Fibroblast of skin of left biceps (primary cell): ENCODE measurements at regions not wholly inside any gene's neighbourhood (a gene's known extent, or its start where the extent isn't known, plus 50 kb on each side); places are given as distances from the start of the nearest gene placed in this dataset.

Experiments
- DNase-seq, 2 experiments: peaks; one replicate each; pipeline ENCODE4 v3.0.0-alpha.2; 2013; ENCODE audit warnings: low read depth in 2 of 2

GRCh38 chr1:14524826-14525636 lies 73.5 kb upstream of the KAZN start:
- DNase-seq = no peak

DNA sequence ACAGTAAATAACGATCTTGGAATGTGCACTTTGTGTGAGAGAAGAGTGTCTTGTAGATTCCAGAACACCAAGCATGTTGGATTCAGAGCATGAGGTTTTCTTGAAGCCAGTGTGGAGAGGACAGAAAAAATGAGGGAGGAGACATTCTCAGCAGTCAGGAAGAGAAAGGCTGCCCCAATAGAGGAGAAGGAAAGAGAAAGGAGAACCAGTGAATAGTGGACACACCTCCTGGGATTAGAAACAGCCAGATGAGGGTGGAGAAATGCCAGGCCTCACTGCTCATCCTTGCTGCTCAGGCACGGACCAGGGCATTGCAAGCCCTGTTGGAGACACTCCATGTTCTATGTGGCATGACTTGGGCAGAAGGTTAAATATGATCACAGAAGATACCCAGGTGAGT lies 69.0 kb upstream of the KAZN start:
- DNase-seq = no peak

GRCh38 chr1:14531519-14531918 lies 67.0 kb upstream of the KAZN start:
- no peak for DNase-seq

DNA sequence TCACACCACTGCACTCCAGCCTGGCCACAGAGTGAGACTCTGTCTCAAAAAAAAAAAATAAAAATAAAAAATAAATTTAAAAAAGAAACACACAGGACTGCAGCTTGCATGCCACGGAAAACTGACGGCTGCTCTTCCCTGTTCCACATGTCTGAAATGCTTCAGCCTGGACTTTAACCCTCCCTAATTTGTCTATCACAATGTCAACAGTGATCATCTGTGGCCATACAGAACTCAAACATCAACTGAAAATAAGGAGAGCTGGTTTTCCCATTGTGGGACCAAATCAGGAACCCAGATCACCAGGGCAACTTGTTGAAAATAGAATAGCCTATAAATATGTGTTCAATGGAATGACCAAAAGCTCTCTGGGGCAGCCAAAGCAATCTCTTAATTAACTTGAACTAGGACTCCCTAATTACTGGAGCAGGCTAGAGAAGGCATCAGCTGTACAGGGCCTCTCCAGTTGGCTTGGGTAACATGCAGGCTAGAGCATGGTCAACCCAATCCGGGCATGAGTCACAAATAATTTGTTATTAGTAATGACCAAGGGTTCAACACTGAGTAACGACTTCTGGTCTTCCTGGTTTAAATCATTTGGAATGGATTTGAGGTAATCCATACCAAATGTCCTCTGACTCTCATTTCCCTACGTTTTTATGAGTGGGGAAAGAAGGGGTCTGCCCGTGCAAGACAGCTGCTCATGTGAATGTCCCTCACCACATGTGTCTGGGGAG lies 62.7 kb upstream of the KAZN start:
- no peak for DNase-seq

DNA sequence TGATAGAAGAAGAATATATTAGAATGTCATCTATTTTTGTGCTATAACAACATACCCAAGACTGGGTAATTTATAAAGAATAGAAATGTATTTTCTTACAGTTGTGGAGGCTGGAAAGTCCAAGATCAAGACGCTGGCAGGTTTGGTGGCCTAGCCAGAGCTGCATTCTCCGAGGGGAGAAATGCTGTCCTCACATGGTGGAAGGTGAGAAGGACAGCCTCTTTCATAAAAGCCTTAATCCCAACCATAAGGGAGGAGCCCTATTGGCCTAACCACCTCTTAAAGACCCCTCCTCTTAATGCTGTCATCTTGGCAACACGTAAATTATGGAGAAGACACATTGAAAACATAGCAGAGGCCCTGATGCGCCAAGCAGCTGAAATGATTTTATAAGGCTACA lies 60.1 kb upstream of the KAZN start:
- no peak for DNase-seq

GRCh38 chr1:14539309-14539708 lies 59.2 kb upstream of the KAZN start:
- DNase-seq = no peak

DNA sequence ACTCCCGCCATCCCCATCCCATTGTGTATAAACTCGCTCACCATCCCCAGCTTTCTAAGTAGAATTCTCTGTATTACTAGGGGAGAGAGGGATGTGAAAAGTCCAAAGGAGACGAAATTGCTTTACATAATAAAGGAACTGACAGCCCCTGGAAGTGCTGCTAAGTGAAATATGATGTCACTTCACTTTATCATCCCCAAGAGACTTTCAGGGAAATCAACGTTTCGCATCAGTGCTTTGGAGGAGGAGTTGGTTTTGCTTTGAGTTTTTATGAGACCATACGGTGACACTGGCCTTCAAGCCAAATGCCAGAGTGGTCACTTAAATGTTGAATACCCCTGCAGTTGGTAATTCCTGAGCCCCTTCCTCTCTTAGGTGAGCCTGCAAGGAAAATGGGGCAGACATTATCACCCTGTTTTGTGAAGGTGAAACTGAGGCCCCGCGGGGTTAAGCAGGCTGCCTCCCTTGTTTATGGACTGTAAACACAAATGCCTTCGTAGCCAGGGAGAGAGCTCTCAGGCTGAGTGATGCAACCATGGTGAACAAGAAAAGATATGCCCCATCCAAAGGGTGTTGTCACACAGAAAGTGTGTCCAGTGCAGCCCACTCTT lies 58.4 kb upstream of the KAZN start:
- no peak for DNase-seq

- no peak for DNase-seq
These were observed 57.1 kb upstream of the KAZN start for GRCh38 chr1:14541348-14541747.

DNA sequence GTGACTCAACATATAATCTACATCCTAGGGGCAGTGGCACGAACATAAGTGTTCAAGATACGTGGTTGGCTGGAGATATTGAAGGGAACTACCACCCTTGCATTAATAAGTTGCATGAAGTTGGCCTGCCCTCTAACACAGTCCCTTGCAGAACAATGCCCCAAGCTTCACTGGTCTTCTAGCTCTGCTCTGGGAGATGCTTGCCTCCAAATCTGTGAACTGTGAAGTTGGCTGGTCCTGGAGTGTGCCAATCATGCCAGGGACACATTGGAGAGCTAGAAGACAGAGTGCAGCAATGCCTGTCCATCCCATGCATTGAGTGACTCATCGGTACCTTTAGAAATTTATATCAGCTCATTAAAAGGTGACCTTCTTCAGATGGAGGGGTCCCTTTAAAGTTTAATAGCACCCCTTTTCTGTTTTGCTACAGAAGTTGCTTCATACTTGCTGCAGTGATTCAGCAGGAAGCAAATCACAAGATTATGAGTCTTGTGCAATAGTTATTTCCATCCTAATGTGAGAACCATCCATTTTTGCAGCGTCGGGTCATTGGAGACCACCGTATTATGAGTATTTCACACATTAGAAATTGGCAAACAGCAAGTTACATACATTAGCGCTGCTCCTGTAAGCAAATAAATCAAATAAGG lies 55.2 kb upstream of the KAZN start:
- DNase-seq = peak in 1 of 2 experiments; percentile 10

DNA sequence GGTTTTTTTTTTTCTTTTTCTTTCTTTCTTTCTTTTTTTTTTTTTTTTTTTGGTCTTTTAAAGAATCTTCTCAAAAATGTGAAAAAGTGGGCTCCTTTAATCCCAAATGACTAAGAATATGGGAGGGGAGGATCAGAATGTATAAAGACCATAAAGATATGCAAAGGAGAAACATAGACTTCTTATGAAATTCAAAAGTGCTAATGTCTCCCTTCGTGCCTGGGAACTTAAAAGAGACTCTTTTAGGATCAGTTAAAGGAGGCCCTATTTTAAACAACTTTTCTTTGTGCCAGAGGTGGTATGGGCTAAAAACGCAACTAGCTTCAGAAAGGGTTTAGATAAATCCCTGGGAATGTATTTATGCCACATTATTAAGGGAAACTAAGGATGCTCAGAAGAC lies 54.2 kb upstream of the KAZN start:
- DNase-seq = no peak

DNA sequence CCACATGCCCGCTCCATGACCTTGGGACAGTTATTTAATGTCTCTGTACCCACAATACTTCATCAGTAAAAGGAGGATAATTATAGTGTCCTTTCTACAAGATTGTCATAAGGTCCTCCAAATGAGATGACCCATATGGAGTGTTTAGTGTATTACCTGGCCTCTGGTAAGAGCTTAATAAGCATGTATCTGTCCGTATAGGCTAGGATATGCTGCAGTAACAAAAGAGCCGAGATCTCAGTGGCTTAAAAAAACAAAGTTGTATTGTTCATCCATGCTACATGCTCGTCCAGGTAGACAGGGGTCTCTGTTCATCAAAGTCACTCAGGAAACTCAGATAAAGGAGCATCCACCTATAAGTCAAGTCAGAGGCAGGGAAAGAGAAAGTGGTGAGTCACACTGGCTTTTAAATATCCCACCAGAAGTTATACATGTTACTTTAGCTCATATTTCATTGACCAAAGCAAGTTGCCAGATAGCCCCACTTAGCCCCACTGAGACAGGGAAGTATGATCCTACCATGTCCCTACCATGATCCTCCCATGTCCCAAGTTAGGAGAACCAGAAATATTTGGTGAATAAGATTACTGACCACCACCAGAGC lies 53.0 kb upstream of the KAZN start:
- no peak for DNase-seq

- DNase-seq = no peak
These were observed 52.1 kb upstream of the KAZN start for GRCh38 chr1:14546416-14546815.
